Liver (tissue), 8 donors: ENCODE measurements at regions not wholly inside any gene's neighbourhood (a gene's known extent, or its start where the extent isn't known, plus 50 kb on each side); places are given as distances from the start of the nearest gene placed in this dataset.

Experiments used
- DNase-seq: peaks from one replicate; pipeline ENCODE4 v3.0.0-alpha.2; 2017; ENCODE audit warnings: low spot score
- H3K27ac ChIP-seq, 2 donors: one replicate each; pipeline ENCODE4 v1.7.0; 2013; ENCODE audit warnings: inconsistent platforms in 2 of 2, low read length in 2 of 2, control low read depth in 1 of 2, low read depth in 1 of 2, mild to moderate bottlenecking in 1 of 2
- H3K27me3 ChIP-seq, 4 donors: one replicate each; pipeline versions ENCODE4 v1.6.1 to v1.7.0; 2013; ENCODE audit warnings: low read length in 3 of 4, inconsistent platforms in 1 of 4, mild to moderate bottlenecking in 1 of 4, moderate library complexity in 1 of 4; ENCODE audit not compliant: control insufficient read depth in 4 of 4, insufficient read depth in 4 of 4
- H3K36me3 ChIP-seq, 4 donors: one replicate each; pipeline versions ENCODE4 v1.6.1 to v1.7.0; 2013; ENCODE audit warnings: low read length in 3 of 4, mild to moderate bottlenecking in 3 of 4, low read depth in 1 of 4, moderate library complexity in 1 of 4; ENCODE audit not compliant: control insufficient read depth in 4 of 4, insufficient read depth in 3 of 4
- H3K4me1 ChIP-seq, 4 donors: one replicate each; pipeline versions ENCODE4 v1.6.1 to v1.7.0; 2013; ENCODE audit warnings: low read length in 3 of 4, mild to moderate bottlenecking in 3 of 4, moderate library complexity in 1 of 4; ENCODE audit not compliant: control insufficient read depth in 4 of 4, insufficient read depth in 4 of 4
- H3K4me3 ChIP-seq, 3 donors: one replicate each; pipeline versions ENCODE4 v1.6.1 to v1.7.0; 2013; ENCODE audit warnings: low read length in 3 of 3, control low read depth in 1 of 3, low read depth in 1 of 3, mild to moderate bottlenecking in 1 of 3
- H3K9ac ChIP-seq, 2 donors: one replicate each; pipeline ENCODE4 v1.7.0; 2013; ENCODE audit warnings: low read length in 2 of 2, mild to moderate bottlenecking in 2 of 2, moderate library complexity in 2 of 2, control low read depth in 1 of 2, low read depth in 1 of 2
- H3K9me3 ChIP-seq, 4 donors: one replicate each; pipeline versions ENCODE4 v1.6.1 to v1.7.0; 2013; ENCODE audit warnings: low read length in 3 of 4; ENCODE audit not compliant: control insufficient read depth in 4 of 4
- ATF3 ChIP-seq: IDR thresholded peaks from 2 replicates; pipeline ENCODE4 v1.6.1; 2016; ENCODE audit warnings: antibody characterized with exemption
- CTCF ChIP-seq: fragments of 150-350 bp; IDR thresholded peaks from 2 replicates; pipeline ENCODE4 v1.5.1; 2017; ENCODE audit warnings: improper control_type of control experiment, low read depth, low read length; ENCODE audit not compliant: missing input control
- EGR1 ChIP-seq, 2 donors: IDR thresholded peaks; 2 replicates each; pipeline ENCODE4 v1.6.1; 2016 to 2018; ENCODE audit warnings: antibody characterized with exemption in 2 of 2, low read depth in 2 of 2
- FOXA1 ChIP-seq: IDR thresholded peaks from 2 replicates; pipeline ENCODE4 v1.6.1; 2016; ENCODE audit warnings: antibody characterized with exemption
- FOXA2 ChIP-seq: IDR thresholded peaks from 2 replicates; pipeline ENCODE4 v1.6.1; 2016; ENCODE audit warnings: antibody characterized with exemption
- GABPA ChIP-seq, 2 donors: IDR thresholded peaks in 1 of 2; conservative IDR thresholded peaks in 1 of 2; 2 replicates each; pipeline ENCODE4 v1.6.1; 2016; ENCODE audit warnings: antibody characterized with exemption in 2 of 2, mild to moderate bottlenecking in 1 of 2, moderate library complexity in 1 of 2
- HNF4A ChIP-seq, 2 donors: conservative IDR thresholded peaks; 2 replicates each; pipeline ENCODE4 v1.6.1; 2016; ENCODE audit warnings: antibody characterized with exemption in 2 of 2, mild to moderate bottlenecking in 2 of 2
- HNF4G ChIP-seq: IDR thresholded peaks from 2 replicates; pipeline ENCODE4 v1.6.1; 2016; ENCODE audit warnings: antibody characterized with exemption
- JUND ChIP-seq, 2 donors: IDR thresholded peaks; 2 replicates each; pipeline ENCODE4 v1.6.1; 2016; ENCODE audit warnings: antibody characterized with exemption in 2 of 2
- MAX ChIP-seq: IDR thresholded peaks from 2 replicates; pipeline ENCODE4 v1.6.1; 2016; ENCODE audit warnings: antibody characterized with exemption
- NR2F2 ChIP-seq: IDR thresholded peaks from 2 replicates; pipeline ENCODE4 v1.6.1; 2016; ENCODE audit warnings: antibody characterized with exemption
- RAD21 ChIP-seq, 2 donors: IDR thresholded peaks; 2 replicates each; pipeline ENCODE4 v1.6.1; 2016; ENCODE audit warnings: antibody characterized with exemption in 2 of 2, mild to moderate bottlenecking in 2 of 2
- REST ChIP-seq: IDR thresholded peaks from 2 replicates; pipeline ENCODE4 v1.6.1; 2016; ENCODE audit warnings: antibody characterized with exemption, mild to moderate bottlenecking
- RXRA ChIP-seq, 2 donors: IDR thresholded peaks; 2 replicates each; pipeline ENCODE4 v1.6.1; 2017 to 2018; ENCODE audit warnings: antibody characterized with exemption in 2 of 2, mild to moderate bottlenecking in 1 of 2
- SP1 ChIP-seq: IDR thresholded peaks from 2 replicates; pipeline ENCODE4 v1.6.1; 2018; ENCODE audit warnings: antibody characterized with exemption, mild to moderate bottlenecking
- TAF1 ChIP-seq: conservative IDR thresholded peaks from 2 replicates; pipeline ENCODE4 v1.6.1; 2016; ENCODE audit warnings: antibody characterized with exemption, mild to moderate bottlenecking
- YY1 ChIP-seq: IDR thresholded peaks from 2 replicates; pipeline ENCODE4 v1.6.1; 2016; ENCODE audit warnings: antibody characterized with exemption, mild to moderate bottlenecking
- ZBTB33 ChIP-seq: IDR thresholded peaks from 2 replicates; pipeline ENCODE4 v1.6.1; 2016; ENCODE audit warnings: antibody characterized with exemption
- WGBS: extraction: QIAGEN DNeasy Blood & Tissue Kit; methylation state at CpG from one replicate; pipeline ENCODE4 v1.1.7; 2013; 5-methylcytosine and 5-hydroxymethylcytosine counted together
- donor health status: healthy.
- donor health status: healthy.
- donor health status: healthy.
- donor health status: healthy.
- donor health status: healthy.

- Histone ChIP-seq H3K4me1 (no peaks in the 10 kb centered on the region), H3K36me3 (no peaks in the 10 kb centered on the region), H3K27ac (no peak overlapping the region), H3K9ac (no peak overlapping the region), H3K9me3 (no peaks in the 10 kb centered on the region), H3K27me3 (no peaks in the 10 kb centered on the region), H3K4me3 (no peak overlapping the region)
- 84% methylated on average over 1 of the region's 1 CpG for WGBS
- no peak for DNase-seq
- TF ChIP-seq HNF4G = no peak
- TF ChIP-seq EGR1 (IDR thresholded peaks at IDR 0.05; ENCODE audit: low read depth in 2 of 2) = no peak
- TF ChIP-seq YY1 = no peak
- no peak for TF ChIP-seq NR2F2
- TF ChIP-seq REST = no peak
- no peak for TF ChIP-seq SP1
- TF ChIP-seq ATF3 = no peak
- no peak for TF ChIP-seq RAD21 (IDR thresholded peaks at IDR 0.05)
- no peak for TF ChIP-seq MAX
- TF ChIP-seq HNF4A (conservative IDR thresholded peaks at IDR 0.05) = no peak
- no peak for TF ChIP-seq FOXA1
- TF ChIP-seq FOXA2 = no peak
- TF ChIP-seq RXRA (IDR thresholded peaks at IDR 0.05) = no peak
- TF ChIP-seq TAF1 = no peak
- no peak for TF ChIP-seq CTCF
- TF ChIP-seq GABPA (IDR thresholded peaks at IDR 0.05 in 1 of 2, conservative IDR thresholded peaks at IDR 0.05 in 1 of 2) = no peak
- TF ChIP-seq JUND (IDR thresholded peaks at IDR 0.05) = no peak
Observed at GRCh38 chr1:98181036-98181764, 260.4 kb upstream of the DPYD start.

- WGBS = 77% methylated on average over 4 of the region's 4 CpGs
- Histone ChIP-seq H3K27ac (no peak overlapping the region), H3K27me3 (no peaks in the 10 kb centered on the region), H3K4me1 (no peaks in the 10 kb centered on the region), H3K36me3 (no peaks in the 10 kb centered on the region), H3K9ac (no peak overlapping the region), H3K9me3 (no peaks in the 10 kb centered on the region), H3K4me3 (no peak overlapping the region)
- TF ChIP-seq RAD21 (IDR thresholded peaks at IDR 0.05) = no peak
- TF ChIP-seq ZBTB33 = no peak
- TF ChIP-seq HNF4G = no peak
- TF ChIP-seq MAX = no peak
- no peak for TF ChIP-seq ATF3
- no peak for DNase-seq
Observed at GRCh38 chr1:98179151-98179773, 258.4 kb upstream of the DPYD start.
